GM19395 (cell line): ENCODE measurements at regions not wholly inside any gene's neighbourhood (a gene's known extent, or its start where the extent isn't known, plus 50 kb on each side); places are given as distances from the start of the nearest gene placed in this dataset.
"Not testable (repeated sequence)": the region's sequence is repeated elsewhere in the genome, so short reads cannot be mapped to it uniquely, and the experiment has no call there.

ENCODE experiments used
- ATAC-seq: cut with Tn5 transposase; IDR thresholded peaks from one replicate; pipeline ENCODE4 v1.9.1; 2021; ENCODE audit warnings: mild to moderate bottlenecking, moderate library complexity; ENCODE audit not compliant: unreplicated experiment

DNA sequence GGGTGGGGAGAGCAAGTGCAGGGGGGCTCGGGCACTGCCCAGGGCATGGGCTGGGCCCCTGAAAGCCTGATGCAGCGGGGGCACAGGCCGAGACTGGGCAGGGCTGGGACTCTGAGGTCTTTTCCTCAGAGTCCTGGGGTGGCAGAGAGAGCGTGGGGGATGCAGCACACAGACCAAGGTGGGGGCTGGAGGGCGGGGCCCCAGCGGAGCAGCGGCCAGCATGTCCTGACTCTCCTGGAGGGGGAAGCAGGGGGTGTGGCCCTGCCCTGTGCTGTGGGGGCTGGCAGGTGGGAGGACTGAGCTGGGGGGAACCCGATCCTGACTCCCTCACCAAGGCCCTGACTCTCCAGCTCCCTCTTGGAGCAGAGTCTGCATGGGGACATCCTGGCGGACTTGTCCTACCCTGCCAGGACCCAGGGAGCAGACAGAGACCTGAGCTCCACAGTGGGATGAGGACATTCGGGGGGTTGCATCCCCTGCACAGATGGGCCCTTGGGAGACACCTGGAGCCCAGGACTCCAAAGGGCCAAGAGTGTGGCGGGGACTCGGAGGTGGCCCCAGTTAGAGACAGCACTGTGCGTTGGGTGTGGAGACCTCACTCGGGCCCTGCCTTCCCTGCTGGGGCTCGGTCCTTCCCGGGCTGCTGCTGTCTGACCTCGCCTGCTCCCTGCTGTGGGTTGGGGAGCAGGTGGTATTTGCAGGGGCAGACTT is 326.1 kb downstream of the TMEM121 start:
- ATAC-seq = no peak

DNA sequence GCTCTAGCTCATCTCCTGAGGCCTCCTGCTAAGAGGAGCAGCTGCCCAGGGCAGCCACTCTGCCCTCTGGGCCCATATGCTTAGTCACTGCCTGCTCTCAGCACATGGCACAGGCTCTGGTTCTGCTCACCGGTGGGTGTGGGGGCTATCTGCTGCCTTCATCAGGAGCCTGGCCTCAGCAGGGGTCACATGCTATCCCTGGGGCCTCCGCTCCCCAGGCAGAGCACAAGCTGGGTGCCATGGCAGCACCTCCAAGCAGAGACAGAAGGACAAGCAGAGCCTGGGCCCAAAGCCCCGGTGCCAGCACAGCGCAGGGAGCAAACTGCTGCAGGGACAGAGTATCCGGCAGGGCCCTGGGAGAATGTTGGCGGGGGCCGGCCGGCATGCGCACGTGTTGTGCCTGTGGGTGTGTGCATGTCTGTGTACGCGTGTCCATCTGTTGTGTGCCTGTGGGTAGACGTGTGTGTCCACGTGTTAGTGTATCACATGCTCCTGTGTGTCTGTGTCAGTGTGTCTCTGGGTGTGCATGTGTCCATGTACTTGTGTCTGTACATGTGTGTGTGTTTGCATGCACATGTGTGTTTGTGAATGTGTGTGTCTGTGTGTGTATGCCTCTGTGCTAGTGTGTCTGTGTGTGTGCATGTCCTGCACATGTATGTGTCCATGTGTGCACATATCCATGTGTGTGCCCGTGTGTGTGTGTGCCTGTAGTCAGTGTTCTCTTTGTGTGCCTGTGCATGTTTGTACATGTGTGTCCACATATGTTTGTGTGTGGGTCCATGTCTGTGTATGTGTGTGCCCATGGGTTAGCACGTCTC is 326.9 kb downstream of the TMEM121 start:
- no peak for ATAC-seq

DNA sequence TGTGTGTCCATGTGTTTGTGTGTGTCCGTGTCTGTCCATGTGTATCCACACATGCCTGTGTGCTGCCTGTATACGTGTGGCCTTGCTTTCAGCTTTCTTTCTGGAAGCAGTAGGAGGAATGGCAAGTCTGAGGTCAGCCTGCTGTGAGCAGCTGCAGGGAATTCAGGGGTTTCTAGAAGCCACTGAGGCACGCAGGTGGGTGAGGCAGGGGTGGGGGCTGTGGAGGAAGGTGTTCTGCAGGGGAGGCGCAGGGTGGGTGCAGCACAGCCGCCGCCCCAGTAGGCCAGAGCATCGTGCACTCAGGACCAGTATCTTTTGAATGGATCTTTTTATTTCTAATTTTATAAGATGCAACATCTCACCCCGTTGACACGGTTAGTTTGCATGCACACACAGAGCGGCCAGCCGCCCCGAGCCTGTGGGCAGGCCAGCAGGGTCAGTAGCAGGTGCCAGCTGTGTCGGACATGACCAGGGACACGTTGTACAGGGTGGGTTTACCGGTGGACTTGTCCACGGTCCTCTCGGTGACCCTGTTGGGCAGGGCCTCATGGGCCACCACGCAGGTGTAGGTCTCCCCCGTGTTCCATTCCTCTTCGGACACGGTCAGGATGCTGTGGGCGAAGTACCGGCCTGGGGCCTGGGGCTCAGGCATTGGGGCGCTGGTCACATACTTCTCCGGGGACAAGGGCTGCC is 327.7 kb downstream of the TMEM121 start:
- ATAC-seq = no peak

DNA sequence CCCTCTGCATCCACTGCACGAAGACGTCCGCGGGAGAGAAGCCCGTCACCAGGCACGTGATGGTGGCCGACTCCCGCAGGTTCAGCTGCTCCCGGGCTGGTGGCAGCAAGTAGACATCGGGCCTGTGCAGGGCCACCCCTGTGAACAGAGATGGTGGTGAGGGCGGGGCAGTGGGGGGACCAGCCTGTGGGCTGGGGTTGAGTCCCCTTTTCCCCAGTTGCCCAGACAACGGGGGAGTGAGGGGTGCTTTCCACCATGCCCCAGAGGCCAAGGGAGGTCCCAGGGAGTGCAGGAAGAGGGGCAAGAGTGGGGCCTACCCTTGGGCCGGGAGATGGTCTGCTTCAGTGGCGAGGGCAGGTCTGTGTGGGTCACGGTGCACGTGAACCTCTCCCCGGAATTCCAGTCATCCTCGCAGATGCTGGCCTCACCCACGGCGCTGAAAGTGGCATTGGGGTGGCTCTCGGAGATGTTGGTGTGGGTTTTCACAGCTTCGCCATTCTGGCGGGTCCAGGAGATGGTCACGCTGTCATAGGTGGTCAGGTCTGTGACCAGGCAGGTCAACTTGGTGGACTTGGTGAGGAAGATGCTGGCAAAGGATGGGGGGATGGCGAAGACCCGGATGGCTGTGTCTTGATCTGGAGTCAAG is 328.3 kb downstream of the TMEM121 start:
- ATAC-seq = no peak

DNA sequence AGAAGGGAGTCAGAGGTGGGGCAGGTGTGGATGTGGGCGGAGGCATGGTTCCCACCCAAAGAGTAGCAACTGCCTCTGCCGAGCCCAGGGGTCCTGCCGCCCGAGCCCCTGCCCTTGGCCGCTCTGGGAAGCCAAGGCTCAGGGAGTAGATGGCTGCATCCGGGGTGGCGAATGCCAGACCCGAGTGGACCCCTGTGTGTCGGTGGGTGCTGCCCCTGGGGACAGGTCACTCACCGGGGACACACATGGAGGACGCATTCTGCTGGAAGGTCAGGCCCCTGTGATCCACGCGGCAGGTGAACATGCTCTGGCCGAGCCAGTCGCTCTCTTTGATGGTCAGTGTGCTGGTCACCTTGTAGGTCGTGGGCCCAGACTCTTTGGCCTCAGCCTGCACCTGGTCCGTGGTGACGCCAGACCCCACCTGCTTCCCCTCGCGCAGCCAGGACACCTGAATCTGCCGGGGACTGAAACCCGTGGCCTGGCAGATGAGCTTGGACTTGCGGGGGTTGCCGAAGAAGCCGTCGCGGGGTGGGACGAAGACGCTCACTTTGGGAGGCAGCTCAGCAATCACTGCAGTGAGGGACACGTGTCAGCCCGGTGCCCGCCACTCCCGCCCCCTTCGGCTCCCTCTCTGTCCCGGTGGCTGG is 329.0 kb downstream of the TMEM121 start:
- no peak for ATAC-seq

DNA sequence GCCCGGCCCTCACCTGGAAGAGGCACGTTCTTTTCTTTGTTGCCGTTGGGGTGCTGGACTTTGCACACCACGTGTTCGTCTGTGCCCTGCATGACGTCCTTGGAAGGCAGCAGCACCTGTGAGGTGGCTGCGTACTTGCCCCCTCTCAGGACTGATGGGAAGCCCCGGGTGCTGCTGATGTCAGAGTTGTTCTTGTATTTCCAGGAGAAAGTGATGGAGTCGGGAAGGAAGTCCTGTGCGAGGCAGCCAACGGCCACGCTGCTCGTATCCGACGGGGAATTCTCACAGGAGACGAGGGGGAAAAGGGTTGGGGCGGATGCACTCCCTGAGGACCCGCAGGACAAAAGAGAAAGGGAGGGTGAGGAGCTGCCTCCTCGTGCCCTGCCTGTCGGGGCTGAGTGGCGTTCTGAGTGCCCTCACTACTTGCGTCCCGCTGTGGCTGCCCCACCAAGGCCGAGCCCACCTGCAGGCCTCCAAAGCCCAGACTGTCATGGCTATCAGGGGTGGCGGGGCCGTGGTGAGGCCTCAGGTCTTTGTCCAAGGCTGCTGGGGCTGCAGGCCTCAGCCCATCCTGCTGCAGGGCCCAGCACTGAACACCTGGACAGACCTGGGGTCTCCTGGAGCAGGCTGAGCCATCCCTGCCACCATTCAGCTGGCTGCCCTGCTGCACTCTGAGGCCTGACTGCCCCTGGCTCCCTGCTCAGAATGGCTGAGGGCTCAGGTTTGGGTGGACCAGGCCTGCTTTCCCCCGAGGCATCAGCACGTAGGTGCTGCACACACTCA is 329.7 kb downstream of the TMEM121 start:
- ATAC-seq = no peak

DNA sequence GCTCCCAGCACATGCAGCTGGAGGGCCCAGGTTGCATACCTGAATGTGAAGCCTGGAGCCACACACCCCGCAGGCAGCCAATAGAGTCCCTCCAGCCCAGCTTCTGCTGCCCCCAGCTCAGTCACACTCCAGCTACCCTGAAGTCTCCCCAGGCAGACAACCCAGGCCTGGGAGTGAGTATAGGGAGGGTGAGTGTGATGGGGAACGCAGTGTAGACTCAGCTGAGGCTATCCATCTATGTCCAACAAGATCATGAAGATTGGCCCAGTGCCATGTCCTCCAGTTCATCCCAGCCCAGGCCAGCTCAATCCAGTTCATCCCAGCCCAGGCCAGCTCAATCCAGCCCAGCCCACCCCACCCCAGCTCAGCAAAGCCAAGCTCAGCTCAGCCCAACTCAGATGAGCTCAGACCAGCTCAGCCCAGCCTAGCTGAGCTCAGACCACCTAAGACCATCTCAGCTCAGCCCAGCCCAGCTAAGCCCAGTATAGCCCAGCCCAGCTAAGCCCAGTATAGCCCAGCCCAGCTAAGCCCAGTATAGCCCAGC is 330.4 kb downstream of the TMEM121 start:
- no peak for ATAC-seq

DNA sequence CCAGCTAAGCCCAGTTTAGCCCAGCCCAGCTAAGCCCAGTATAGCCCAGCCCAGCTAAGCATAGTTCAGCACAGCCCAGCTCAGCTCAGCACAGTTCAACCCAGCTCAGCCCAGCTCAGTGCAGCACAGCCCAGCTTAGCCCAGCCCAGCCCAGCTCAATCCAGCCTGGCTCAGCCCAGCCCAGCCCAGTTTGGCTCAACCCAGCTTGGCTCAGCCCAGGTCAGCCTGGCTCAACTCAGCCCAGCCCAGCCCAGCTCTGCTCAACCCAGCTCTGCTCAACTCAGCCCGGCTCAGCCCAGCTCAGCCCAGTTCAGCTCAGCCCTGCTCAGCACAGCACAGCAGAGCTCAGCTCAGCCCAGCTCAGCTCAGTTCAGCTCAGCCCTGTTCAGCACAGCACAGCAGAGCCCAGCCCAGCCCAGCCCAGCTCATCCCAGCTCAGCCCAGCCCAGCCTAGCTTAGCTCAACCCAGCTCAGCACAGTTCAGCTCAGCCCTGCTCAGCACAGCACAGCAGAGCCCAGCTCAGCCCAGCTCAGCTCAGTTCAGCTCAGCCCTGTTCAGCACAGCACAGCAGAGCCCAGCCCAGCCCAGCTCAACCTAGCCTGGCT is 330.9 kb downstream of the TMEM121 start:
- no peak for ATAC-seq

DNA sequence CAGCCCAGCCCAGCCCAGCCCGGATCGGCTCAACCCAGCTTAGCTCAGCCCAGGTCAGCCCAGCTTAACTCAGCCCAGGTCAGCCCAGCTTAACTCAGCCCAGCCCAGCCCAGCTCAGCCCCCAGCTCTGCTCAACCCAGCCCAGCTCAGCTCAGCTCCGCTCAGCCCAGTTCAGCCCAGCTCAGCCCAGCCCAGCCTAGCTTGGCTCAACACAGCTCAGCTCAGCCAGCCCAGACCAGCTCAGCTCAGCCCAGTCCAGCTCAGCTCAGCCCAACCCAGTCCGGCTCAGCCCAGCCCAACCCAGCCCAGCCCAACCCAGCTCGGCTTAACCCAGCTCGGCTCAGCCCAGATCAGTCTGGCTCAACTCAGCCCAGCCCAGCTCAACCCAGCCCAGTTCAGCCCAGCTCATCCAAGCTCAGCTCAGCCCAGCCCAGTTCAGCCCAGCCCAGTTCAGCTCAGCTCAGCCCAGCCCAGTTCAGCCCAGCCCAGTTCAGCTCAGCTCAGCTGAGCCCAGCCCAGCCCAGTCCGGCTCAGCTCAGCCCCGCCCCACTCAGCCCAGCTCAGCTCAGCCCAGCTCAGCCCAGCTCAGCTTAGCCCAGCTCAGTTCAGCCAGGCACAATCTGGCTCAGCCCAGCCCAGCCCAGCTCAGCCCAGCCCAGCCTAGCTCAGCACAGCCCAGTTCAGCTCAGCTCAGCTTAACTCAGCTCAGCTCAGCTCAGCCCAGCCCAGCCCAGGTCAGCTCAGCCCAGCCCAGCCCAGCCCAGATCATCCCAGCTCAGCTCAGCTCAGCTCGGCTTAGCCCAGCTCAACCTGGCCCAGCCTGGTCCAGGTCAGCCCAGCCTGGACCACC is 331.7 kb downstream of the TMEM121 start:
- ATAC-seq = no peak

DNA sequence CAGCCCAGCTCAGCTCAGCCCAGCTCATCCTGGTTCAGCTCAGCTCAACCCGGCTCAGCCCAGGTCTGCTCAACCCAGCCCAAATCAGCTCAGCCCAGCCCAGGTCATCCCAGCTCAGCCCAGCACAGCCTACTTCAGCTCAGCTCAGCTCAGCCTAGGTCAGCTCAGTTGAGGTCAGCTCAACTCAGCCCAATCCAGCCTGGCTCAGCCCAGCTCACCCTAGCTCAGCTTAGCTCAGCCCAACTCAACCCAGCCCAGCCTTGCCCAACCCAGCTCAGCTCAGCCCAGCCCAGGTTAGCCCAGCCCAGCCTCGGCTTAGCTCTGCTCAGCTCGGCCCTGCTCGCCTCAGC is 332.3 kb downstream of the TMEM121 start:
- no peak for ATAC-seq

DNA sequence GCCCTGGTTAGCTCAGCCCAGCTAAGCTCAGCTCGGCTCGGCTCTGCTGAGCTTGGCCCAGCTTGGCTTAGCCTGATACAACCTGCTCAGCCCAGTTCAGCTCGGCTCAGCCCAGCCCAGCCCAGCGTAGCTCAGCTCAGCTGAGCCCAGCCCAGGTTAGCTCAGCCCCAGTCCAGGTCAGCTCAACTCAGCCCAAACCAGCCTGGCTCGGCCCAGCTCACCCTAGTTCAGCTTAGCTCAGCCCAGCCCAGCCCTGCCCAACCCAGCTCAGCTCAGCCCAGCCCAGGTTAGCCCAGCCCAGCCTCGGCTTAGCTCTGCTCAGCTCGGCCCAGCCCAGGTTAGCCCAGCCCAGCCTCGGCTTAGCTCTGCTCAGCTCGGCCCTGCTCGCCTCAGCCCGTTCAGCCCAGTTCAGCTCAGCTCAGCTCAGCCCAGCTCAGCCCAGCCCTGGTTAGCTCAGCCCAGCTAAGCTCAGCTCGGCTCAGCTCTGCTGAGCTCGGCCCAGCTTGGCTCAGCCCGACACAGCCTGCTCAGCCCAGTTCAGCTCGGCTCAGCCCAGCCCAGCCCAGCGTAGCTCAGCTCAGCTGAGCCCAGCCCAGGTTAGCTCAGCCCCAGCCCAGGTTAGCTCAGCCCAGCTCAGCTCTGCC is 332.8 kb downstream of the TMEM121 start:
- not testable (repeated sequence) for ATAC-seq

DNA sequence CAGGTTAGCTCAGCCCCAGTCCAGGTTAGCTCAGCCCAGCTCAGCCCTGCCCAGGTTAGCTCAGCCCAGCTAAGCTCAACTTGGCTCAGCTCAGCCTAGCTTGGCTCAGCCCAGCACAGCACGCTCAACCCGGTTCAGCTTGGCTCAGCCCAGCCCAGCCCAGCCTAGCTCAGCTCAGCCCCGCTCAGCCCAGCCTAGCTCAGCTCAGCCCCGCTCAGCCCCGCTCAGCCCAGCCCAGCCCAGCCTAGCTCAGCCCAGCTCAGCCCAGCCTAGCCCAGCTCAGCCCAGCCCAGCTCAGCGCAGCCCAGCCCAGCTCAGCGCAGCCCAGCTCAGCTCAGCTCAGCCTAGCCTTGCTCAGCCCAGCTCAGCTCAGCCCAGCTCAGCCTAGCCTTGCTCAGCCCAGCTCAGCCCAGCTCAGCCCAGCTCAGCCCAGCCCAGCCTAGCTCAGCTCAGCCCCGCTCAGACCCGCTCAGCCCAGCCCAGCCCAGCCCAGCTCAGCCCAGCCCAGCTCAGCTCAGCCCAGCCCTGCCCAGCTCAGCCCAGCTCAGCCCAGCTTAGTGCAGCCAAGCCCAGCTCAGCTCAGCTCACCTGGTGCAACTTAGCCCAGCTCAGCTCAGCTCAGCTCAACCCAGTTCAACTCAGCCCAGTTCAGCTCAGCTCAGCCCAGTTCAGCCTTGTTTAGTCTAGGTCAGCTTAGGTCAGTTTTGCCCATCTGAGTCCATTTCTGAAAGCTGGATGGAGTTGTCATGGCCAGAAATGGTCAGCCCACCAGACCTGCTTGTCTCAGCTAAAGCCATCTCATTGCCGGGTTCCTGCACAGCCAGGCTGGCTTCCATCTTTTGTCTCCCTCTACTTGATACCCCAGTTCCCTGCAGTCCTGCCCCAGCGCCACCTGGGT is 333.6 kb downstream of the TMEM121 start:
- no peak for ATAC-seq

DNA sequence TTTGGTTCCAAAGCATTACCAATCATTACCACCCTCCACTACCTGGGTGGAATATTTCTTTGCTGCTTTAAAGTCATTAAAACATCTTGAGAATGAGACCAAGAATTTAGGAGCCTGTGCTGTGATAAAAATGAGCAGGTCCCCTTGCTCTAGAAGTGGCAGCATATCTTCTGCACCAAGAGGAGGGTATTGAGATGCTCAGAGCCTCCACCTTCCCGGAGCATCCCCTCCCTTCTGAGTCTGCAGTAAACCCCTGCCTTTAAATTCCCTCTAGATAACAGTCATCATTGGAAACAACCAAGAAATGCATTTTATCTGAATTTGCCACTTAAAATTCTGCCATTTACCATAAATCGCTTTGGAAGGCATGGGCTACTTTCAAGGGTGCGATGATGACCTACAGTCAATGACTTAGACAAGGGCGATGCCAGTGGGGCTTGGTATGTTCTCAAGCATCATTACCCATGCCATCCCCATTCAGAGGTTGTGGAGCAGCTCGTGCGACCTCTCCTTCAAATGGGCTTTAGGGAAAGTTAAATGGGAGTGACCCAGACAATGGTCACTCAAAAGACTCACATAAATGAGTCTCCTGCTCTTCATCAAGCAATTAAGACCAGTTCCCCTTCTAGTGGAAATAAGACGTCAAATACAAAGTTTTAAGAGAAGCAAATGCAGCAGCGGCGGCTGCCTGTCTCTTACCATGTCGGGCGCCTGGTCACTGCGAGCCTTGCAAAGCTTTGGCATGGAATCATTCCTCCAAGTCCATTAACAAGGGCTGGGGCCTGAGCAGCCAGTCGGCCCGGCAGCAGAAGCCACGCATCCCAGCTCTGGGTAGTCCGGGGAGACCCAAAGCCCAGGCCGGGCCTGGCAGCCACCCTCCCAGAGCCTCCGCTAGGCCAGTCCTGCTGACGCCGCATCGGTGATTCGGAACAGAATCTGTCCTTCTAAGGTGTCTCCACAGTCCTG is 334.5 kb downstream of the TMEM121 start:
- no peak for ATAC-seq

DNA sequence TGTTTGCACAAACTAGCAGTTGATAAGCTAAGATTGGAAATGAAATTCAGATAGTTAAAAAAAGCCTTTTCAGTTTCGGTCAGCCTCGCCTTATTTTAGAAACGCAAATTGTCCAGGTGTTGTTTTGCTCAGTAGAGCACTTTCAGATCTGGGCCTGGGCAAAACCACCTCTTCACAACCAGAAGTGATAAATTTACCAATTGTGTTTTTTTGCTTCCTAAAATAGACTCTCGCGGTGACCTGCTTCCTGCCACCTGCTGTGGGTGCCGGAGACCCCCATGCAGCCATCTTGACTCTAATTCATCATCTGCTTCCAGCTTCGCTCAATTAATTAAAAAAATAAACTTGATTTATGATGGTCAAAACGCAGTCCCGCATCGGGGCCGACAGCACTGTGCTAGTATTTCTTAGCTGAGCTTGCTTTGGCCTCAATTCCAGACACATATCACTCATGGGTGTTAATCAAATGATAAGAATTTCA is 335.6 kb downstream of the TMEM121 start:
- ATAC-seq = no peak

DNA sequence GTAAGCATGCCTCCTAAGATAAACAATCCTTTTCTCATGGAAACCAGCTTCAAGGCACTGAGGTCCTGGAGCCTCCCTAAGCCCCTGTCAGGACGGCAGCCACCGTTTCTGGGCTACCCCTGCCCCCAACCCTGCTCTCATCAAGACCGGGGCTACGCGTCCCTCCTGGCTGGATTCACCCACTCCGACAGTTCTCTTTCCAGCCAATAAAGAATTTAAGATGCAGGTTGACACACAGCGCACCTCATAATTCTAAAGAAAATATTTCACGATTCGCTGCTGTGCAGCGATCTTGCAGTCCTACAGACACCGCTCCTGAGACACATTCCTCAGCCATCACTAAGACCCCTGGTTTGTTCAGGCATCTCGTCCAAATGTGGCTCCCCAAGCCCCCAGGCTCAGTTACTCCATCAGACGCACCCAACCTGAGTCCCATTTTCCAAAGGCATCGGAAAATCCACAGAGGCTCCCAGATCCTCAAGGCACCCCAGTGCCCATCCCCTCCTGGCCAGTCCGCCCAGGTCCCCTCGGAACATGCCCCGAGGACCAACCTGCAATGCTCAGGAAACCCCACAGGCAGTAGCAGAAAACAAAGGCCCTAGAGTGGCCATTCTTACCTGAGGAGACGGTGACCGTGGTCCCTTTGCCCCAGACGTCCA is 336.3 kb downstream of the TMEM121 start:
- ATAC-seq = no peak
